Loucy (cell line): ENCODE measurements at regions not wholly inside any gene's neighbourhood (a gene's known extent, or its start where the extent isn't known, plus 50 kb on each side); places are given as distances from the start of the nearest gene placed in this dataset.

Experiments
- H2AFZ ChIP-seq: fragments of 200-600 bp; sonication (generic); 2 replicates; pipeline ENCODE4 v1.6.0; 2016; ENCODE audit warnings: antibody characterized with exemption, mild to moderate bottlenecking, low read length, moderate library complexity
- H3F3A ChIP-seq: fragments of 200-600 bp; 2 replicates; pipeline ENCODE4 v1.6.0; 2016; ENCODE audit warnings: antibody characterized with exemption, low read depth, mild to moderate bottlenecking
- H3K27me3 ChIP-seq: fragments of 200-600 bp; sonication (generic); 2 replicates; pipeline ENCODE4 v1.6.1; 2014; ENCODE audit warnings: low read length, mild to moderate bottlenecking; ENCODE audit not compliant: insufficient read depth, poor library complexity, severe bottlenecking
- H3K36me3 ChIP-seq: fragments of 200-600 bp; sonication (generic); 2 replicates; pipeline ENCODE4 v1.6.1; 2016; ENCODE audit warnings: low read length; ENCODE audit not compliant: insufficient read depth
- H3K4me1 ChIP-seq: fragments of 200-600 bp; sonication (generic); 2 replicates; pipeline ENCODE4 v1.5.1; 2014; ENCODE audit warnings: low read length, mild to moderate bottlenecking; ENCODE audit not compliant: insufficient read depth, poor library complexity, severe bottlenecking
- H3K4me2 ChIP-seq: fragments of 200-600 bp; sonication (generic); 2 replicates; pipeline ENCODE4 v1.6.0; 2014; ENCODE audit warnings: antibody characterized with exemption, low read length, low read depth, mild to moderate bottlenecking; ENCODE audit not compliant: poor library complexity, severe bottlenecking
- H3K4me3 ChIP-seq: fragments of 200-600 bp; sonication (generic); 2 replicates; pipeline ENCODE4 v1.5.1; 2014; ENCODE audit warnings: low read length, mild to moderate bottlenecking, mixed read lengths; ENCODE audit not compliant: poor library complexity, severe bottlenecking
- H3K79me2 ChIP-seq: fragments of 200-600 bp; sonication (generic); 2 replicates; pipeline ENCODE4 v1.6.1; 2014; ENCODE audit warnings: low read length; ENCODE audit not compliant: insufficient read depth
- H3K9ac ChIP-seq: fragments of 200-600 bp; sonication (generic); 2 replicates; pipeline ENCODE4 v1.6.0; 2014; ENCODE audit warnings: mild to moderate bottlenecking, low read depth, low read length, moderate library complexity; ENCODE audit not compliant: poor library complexity, severe bottlenecking
- H3K9me2 ChIP-seq: fragments of 200-600 bp; sonication (generic); replicated peaks from 2 replicates; pipeline ENCODE4 v1.6.1; 2016; ENCODE audit warnings: low read depth, low read length, mixed read lengths
- H3K9me3 ChIP-seq: fragments of 200-600 bp; sonication (generic); 2 replicates; pipeline ENCODE4 v1.6.1; 2014; ENCODE audit warnings: mild to moderate bottlenecking, antibody characterized with exemption, low read length, low read depth; ENCODE audit not compliant: insufficient read depth
- H4K20me1 ChIP-seq: fragments of 200-600 bp; sonication (generic); 2 replicates; pipeline ENCODE4 v1.6.0; 2014; ENCODE audit warnings: antibody characterized with exemption, low read length, mild to moderate bottlenecking; ENCODE audit not compliant: insufficient read depth, poor library complexity, severe bottlenecking
- EZH2phosphoT487 ChIP-seq: fragments of 200-600 bp; IDR thresholded peaks from 2 replicates; pipeline ENCODE4 v1.6.1; 2018; ENCODE audit warnings: antibody characterized with exemption, mild to moderate bottlenecking, moderate library complexity, borderline replicate concordance
- TF ChIP-seq, protein P1 (sequence below): fragments of 200-600 bp; sonication (generic); conservative IDR thresholded peaks from 2 replicates; pipeline ENCODE4 v1.5.1; 2014; ENCODE audit warnings: mild to moderate bottlenecking, antibody characterized with exemption, low read length

DNA sequence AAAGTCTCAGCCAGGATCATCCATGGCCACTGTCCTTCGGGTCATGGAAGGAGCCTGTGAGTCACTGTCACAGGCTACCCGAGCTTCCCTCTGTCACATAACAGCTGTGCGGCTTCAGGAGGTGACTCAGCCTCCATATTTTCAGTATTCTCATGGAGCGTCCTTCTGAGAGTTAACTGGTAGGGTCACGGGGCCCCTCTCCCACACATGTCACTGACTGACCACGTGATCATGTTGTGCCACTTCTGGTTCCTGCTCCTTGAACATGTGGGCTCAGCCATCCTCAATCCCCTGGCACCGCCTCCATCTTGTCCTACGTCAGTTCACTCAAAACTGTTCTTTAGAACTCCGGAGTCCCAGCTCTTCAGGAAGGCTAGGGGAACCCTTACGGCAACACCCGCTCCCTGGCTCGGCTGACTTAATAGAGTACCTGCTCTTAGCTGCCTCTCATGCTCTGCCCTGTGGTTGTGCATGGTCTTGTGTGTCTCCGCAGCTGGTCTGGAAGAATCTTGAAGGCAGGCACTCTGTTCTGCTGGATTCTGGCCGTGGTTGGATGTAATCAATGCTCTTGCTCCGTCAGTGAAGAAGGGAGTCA, 182.8 kb downstream of the ICE1 start:
- Histone ChIP-seq H3K4me1 (no peaks in the 10 kb centered on the region), H3F3A (no peaks in the 10 kb centered on the region), H3K79me2 (no peaks in the 10 kb centered on the region), H4K20me1 (no peaks in the 10 kb centered on the region), H3K4me2 (no peak overlapping the region), H3K9ac (no peak overlapping the region), H3K27me3 (no peaks in the 10 kb centered on the region), H3K9me2 (no peaks in the 10 kb centered on the region), H2AFZ (no peak overlapping the region), H3K9me3 (no peaks in the 10 kb centered on the region; the same call in 1 of the 2 replicates), H3K36me3 (no peaks in the 10 kb centered on the region), H3K4me3 (no peak overlapping the region)
- no peak for TF ChIP-seq EZH2phosphoT487
- TF ChIP-seq, protein P1, sequence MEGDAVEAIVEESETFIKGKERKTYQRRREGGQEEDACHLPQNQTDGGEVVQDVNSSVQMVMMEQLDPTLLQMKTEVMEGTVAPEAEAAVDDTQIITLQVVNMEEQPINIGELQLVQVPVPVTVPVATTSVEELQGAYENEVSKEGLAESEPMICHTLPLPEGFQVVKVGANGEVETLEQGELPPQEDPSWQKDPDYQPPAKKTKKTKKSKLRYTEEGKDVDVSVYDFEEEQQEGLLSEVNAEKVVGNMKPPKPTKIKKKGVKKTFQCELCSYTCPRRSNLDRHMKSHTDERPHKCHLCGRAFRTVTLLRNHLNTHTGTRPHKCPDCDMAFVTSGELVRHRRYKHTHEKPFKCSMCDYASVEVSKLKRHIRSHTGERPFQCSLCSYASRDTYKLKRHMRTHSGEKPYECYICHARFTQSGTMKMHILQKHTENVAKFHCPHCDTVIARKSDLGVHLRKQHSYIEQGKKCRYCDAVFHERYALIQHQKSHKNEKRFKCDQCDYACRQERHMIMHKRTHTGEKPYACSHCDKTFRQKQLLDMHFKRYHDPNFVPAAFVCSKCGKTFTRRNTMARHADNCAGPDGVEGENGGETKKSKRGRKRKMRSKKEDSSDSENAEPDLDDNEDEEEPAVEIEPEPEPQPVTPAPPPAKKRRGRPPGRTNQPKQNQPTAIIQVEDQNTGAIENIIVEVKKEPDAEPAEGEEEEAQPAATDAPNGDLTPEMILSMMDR = no peak

DNA sequence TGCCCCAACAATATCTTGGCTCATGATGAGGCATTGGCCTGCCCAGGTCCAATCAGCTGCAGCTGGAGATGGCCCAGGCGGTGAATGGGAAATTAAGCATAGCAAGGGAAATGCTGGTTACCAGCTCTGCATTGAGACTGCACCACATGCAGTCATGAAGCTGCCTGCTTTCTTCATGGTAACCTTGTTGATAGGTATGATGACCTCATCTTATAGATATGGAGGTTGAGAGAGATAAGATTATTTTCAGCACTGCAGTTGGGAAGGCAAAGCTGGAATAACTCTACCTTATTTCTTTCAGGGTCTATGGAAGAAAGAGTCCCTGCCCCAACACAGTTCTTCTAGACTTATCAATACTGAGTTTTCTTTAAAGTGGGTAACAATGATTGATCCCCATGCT, 180.1 kb downstream of the ICE1 start:
- Histone ChIP-seq H3K4me3 (no peak overlapping the region), H4K20me1 (no peaks in the 10 kb centered on the region), H2AFZ (no peak overlapping the region), H3K4me2 (no peak overlapping the region), H3K27me3 (no peaks in the 10 kb centered on the region), H3K4me1 (no peaks in the 10 kb centered on the region), H3K9me2 (no peaks in the 10 kb centered on the region), H3K36me3 (no peaks in the 10 kb centered on the region), H3K9me3 (peaks cover 6% of the 10 kb centered on the region; the same call in 1 of the 2 replicates), H3K79me2 (no peaks in the 10 kb centered on the region), H3K9ac (no peak overlapping the region), H3F3A (no peaks in the 10 kb centered on the region)
- no peak for TF ChIP-seq EZH2phosphoT487
- TF ChIP-seq, protein P1 = no peak

DNA sequence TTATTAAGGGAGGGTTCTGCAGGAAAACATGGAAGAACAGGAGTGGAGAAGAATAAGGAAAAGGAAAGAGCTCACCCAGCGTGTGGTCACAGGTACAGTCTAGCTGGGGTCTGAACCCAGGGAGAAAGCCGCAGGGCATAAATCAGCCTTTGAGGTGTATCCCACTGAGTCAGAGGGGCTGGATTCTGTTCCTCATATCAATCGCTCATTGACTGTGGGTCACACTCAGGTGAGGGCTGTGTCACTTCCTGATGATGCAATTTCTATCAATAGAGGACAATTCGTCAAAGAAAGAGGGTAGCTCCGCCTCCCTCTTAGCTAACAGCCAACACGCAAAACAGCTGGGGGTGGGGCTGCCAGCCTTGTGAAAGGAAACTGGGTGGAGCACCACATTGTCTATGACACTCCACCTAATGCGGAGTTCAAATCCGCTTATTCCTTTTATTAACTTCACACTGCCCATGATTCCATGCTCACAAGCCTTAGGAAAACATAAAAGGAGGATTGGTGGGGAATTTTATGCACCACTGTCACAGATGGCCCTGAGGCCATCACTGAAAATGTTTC, 176.2 kb downstream of the ICE1 start:
- Histone ChIP-seq H3K27me3 (no peaks in the 10 kb centered on the region), H3K9me3 (peaks cover 6% of the 10 kb centered on the region; the same call in 1 of the 2 replicates), H3K4me1 (no peaks in the 10 kb centered on the region), H3K79me2 (no peaks in the 10 kb centered on the region), H3K9ac (no peak overlapping the region), H2AFZ (no peak overlapping the region), H4K20me1 (no peaks in the 10 kb centered on the region), H3F3A (no peaks in the 10 kb centered on the region), H3K9me2 (no peaks in the 10 kb centered on the region), H3K36me3 (no peaks in the 10 kb centered on the region), H3K4me2 (no peak overlapping the region), H3K4me3 (no peak overlapping the region)
- TF ChIP-seq, protein P1 = no peak
- no peak for TF ChIP-seq EZH2phosphoT487
